ENCODE measurements at regions not wholly inside any gene's neighbourhood (a gene's known extent, or its start where the extent isn't known, plus 50 kb on each side); places are given as distances from the start of the nearest gene placed in this dataset.
A peak's percentile ranks its signal among the peaks of the same experiment; 100 is the strongest.

DNA sequence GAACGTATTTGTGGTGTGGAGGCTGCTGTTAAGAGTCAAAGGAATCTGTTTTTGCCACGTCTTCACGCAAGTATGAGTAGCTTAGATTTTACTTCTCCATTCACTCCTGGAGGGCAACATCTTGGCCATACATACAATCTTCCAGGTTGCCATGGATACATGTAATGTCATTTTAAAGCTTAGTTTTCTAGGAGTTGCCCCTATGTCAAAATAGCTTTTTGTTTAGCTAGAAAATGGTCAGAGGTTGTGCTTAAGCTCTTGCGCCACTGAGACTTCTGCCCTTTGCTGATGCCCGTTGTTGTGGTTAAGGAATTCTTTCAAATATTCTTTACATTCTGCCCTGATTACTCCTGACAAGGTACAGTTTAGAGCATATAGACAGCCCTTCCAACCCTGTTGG, 245.4 kb upstream of the TFPI start:
- no peak for DNase-seq

DNA sequence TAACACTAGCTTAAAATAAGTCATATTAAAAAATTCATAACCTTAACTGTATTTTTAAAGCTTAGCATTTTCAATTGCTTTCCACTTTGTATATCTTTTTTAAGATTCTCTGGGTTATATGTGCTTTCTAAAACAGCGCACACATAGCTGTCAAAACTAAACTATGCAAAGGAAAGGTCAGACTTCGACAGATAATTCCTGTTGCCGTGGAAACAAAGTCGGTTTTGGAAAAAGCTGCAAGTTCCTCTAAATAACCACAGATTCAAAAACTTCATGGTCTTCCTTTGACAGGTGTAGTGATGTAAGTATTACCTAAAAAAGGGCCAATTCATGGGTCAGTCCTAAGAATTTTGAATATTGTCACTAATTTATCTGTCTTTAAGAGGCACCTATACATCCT, 249.6 kb upstream of the TFPI start:
- DNase-seq = no peak

GRCh38 chr2:187815113-187815512, 260.9 kb upstream of the TFPI start:
- no peak for DNase-seq

DNA sequence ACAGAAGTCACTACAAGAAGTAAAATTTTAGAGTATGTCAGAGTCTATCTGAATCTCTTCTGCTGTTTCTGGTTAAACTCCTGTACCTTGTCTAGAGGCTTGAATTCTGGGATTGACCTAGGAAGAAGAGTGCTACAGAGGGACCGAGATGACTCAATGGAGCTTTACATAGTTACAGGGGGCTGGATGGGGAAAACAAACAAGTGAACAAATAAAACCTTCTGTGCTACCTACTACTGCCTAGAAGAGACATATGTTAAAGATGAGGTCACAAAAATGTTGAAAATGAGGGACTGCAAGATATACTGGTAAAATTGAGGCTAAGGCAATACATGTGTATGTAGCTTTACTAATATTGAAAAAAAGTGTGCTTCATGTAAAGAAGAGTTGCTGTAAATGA, 265.4 kb upstream of the TFPI start:
- no peak for DNase-seq

- no peak for DNase-seq
Measured at GRCh38 chr2:187825108-187825507, 270.9 kb upstream of the TFPI start.

DNA sequence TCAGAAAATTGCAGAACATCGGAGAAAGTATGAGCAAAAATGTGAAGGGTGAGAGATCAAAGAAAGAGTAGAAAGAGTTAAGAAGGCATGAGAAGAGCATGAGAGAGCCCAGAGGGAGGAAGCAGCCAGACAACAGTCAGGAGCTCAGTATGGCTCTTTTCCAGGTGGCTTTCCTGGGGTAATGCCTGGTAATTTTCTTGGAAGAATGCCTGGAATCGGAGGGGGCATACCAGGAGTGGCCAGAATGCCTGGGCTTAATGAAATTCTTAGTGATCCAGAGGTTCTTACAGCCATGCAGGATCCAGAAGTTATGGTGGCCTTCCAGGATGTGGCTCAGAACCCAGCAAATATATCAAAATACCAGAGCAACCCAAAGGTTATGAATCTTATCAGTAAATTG, 271.8 kb upstream of the TFPI start:
- DNase-seq = no peak

GRCh38 chr2:187834787-187835186, 280.6 kb upstream of the TFPI start:
- DNase-seq = no peak

DNA sequence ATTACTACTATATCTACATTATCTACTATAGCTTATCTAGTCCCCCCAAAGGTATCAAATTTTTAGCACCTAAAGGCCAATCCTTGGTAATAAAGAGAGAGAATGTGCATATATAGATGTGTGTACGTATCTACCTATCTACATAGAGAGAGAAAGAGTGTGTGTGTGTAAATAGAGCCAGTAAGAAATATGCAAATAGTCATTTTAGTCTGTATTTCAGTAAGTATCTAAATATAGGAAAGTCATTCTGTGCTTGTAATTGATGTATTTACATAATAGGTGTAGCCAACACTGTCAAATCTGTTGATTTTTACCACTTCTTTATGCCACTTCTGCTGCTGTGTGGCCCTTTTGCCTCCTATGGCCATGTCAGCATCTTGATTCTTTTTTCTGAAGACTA, 284.5 kb upstream of the TFPI start:
- no peak for DNase-seq

DNA sequence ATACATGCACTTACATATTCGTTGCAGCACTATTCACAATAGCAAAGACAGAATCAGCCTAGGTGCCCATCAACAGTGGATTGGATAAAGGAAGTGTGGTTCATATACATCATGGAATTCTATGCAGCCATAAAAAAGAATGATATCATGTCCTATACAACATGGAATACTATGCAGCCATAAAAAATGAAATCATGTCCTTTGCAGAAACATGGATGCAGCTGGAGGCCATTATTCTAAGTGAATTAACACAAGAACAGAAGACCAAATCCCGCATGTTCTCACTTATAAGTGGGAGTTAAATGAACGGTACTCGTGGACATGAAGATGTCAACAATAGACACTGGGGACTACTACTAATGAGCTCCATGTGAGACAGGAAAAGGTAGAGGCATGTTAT, 288.1 kb upstream of the TFPI start:
- DNase-seq = no peak

GRCh38 chr2:187842978-187843847, 289.0 kb upstream of the TFPI start:
- peak; percentile 77 for DNase-seq

DNA sequence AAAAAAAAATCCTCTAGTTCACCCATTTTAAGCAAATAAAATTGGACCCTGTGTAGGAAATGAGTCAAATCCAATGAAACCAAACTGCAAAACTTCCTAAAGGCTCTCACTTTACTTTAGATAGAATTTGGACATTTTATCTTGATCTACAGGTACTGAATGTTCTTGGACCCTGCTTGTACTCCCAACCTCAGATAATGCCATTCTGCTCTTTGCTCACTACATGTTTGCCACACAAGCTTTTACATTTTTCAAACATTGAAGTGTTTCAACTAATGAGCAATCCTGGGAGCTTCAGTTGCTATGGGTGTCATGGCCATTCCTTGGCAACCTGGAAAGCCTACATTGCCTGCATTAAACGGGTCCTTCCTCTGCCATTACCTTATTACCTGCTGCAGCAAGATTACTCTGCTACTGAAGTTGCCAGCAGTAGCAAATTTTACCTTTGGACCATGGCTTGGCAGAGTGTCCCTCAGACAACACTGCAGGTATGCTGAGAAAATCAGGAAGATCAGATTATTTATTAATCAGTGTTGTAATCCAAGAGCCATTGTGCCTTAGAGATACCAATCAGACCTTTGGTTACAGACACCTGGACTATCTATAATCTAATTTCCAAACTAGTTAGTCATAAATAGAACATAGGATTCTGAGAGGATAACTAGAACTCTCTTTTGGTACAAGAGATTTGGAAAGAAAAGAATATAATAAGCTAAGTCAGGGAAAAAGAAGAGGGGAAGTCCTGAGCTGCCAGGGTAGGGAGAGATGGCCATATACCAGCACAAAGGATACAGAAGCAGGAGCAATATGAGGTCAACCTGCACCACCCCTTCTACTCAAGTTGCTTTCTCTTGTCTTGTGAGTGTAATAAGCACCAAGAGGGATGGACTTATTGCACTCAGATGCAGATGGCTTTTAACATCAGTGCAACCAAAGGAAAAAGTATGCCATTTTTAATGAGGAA, 293.3 kb upstream of the TFPI start:
- no peak for DNase-seq

DNA sequence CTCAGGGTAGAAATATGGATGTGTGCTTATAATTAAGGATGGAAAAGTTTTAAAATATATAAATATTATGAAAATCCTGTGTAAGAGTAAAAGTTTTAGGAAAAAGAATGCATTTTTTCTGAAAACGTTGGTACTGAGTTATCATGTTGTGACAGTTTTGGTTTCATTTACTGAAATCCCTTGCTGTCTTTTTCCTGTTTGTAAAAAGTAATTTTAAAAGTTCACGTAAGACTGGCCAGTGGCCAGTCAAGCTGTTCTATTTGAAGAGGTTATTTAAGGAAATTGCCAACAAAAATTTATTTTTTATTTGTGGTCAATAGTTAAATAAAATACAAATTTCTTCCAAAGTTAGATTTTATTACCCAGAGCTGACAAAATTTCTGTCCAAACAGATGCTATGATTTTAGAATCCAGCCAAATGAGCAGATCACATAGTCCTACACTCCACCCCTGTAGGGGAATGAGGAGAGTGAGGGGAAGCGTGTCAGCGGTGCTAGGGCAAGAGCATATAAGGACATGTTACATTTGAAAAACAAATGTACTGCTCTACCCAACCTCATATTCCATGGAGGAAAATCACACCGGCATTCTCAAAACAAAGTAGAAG, 297.8 kb upstream of the TFPI start:
- DNase-seq = no peak

DNA sequence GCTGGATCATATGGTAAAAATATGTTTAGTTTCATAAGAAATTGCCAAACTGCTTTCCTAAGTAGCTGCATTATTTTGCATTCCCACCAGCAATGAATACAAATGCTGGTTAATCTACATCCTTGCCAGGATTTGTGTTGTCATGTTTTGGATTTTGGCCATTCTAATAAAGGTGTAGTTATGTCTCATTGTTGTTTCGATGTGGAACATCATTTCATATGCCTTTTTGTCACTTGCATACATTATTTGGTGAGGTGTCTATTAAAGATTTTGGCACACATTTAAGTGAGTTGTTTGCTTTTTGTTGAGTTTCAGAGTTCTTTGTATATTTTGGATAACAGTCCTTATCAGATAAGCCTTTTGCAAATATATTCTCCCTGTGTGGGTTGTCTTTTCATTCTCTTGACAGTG, 299.2 kb upstream of the TFPI start:
- DNase-seq = no peak

DNA sequence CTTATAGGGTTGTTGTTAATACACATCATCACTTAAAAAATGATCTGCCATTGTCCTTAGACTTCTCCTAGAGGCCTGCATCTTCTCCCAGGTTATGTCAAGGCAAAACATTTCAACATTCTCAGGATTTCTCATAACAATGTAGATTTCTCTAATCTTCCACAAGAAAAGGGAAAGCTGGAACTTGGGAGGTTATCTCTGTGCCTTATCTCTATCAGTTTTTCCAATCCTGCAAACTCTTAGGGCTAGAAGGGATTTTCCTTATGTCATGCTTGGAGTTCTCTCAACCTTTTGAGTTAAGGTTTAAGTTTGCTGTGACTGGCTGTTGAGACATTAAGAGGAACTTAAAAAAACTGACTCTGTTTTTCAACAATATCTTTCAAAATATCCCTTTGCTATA, 300.6 kb upstream of the TFPI start:
- no peak for DNase-seq

GRCh38 chr2:187855689-187856088, 301.5 kb upstream of the TFPI start:
- no peak for DNase-seq

DNA sequence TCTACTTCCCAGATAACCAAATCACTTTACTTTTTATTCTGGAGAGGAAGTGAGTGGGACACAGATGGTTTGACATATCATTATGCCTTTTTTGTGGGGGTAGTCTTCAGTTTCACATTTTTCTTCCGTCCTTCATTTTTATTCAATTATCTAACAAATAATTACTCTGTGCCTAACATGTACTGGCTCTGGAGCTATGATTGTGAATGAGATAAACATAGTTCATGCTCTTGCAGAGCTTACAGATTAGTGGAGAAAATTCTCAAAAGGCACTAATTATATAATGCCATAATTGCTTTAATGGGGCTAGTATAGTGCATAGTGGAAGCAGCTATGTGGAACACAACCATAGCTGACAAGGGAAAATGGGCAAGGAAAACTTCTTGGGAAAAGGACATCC, 303.6 kb upstream of the TFPI start:
- DNase-seq = no peak

DNA sequence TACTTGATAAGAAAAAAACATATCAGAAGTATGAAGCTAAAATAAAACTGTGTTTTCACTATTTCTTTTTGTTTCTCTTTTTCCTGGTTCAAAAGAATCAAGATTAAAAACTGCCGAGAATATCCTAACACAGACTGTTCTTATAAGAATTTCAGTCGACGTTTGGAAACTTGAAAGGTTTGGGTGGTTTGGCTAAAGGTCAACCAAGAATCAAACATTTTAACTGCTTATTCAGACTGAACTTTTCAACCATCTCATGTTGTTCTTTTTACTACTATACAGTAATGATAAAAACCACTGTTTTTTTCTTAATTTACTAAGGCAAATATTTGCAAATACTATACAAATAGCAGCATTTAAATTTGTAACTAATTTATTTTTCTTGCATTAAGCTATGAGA, 308.5 kb upstream of the TFPI start:
- DNase-seq = no peak

DNA sequence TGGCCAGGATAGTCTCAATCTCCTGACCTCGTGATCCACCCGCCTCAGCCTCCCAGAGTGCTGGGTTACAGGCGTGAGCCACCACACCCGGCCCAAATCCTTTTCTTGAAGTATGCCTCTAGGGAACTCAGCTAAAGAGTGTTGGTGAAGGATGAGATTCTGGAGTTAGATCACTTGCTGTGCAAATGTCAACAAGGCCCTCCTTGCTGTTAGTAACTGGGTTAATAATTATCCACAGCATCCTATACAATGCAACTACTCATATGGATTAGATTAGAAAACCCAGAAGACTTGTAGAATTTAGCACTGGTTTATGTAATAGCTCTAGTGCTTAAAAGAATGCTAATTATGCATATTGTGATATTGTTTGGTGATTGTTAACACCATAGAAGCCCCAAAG, 310.8 kb upstream of the TFPI start:
- DNase-seq = no peak

GRCh38 chr2:187867165-187867564, 312.9 kb upstream of the TFPI start:
- no peak for DNase-seq

GRCh38 chr2:187869195-187869594, 315.0 kb upstream of the TFPI start:
- DNase-seq = no peak

DNA sequence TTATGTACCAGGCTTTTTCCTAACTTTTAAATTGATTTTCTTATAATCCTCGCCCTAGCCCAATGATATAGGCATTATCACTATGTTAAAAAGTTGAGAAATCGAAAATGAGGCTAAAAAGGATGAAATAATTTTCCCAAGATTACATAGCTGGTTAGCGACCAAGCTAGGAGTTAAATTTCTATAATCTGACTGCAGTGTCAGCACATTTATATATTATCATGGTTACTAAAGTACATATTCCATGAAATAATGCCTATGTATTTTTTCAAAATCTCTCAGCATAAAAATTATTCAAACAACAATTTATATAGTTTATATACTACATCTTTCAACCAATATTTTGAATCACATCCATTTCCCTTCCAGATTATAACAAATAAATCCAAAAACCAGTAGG, 317.3 kb upstream of the TFPI start:
- no peak for DNase-seq

- DNase-seq = no peak
Measured at GRCh38 chr2:187873132-187873531, 318.9 kb upstream of the TFPI start.

DNA sequence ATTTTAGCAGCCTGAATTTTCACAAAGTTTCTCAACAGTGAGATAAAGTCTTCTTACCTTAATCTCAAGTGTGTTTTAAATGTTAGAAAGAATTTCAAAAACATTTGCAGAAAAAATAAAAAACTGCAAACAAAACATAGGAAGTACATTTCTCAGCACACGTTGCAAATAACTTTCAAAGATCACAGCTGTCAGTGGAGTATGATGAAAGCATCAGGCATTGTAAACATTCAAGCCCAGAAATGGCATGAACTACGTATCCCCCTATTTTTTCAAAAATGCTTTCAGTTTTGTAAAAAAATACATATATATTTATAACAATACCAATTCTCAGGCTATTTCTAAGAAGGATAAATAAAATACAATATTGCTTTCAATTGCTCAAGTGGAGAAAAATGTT, 320.6 kb upstream of the TFPI start:
- no peak for DNase-seq
